Lower leg skin (tissue), 4 donors: ENCODE measurements at regions not wholly inside any gene's neighbourhood (a gene's known extent, or its start where the extent isn't known, plus 50 kb on each side); places are given as distances from the start of the nearest gene placed in this dataset.

Experiments
- DNase-seq, 2 donors: peaks; one replicate each; pipeline ENCODE4 v3.0.0-alpha.2; 2019; ENCODE audit warnings: low spot score in 2 of 2
- H3K4me3 ChIP-seq: fragments of 200-600 bp; sonication (generic); 2 replicates; pipeline ENCODE4 v1.5.1; 2017; ENCODE audit warnings: mild to moderate bottlenecking, low read depth; ENCODE audit not compliant: poor library complexity, severe bottlenecking
- POLR2A ChIP-seq, 2 donors: fragments of 450-650 bp; IDR thresholded peaks; one replicate each; pipeline ENCODE4 v1.6.1; 2016 to 2017; ENCODE audit warnings: antibody characterized with exemption in 2 of 2, mild to moderate bottlenecking in 1 of 2, moderate library complexity in 1 of 2
- WGBS, 2 donors: methylation state at CpG; one replicate each; pipeline ENCODE4 v1.1.5; 2018; 5-methylcytosine and 5-hydroxymethylcytosine counted together
- intact Hi-C: fragments of 100-400 bp; cut with DNase I; formaldehyde crosslinking; loops from one replicate; pipeline ENCODE4 v1.15.0; 2023; ENCODE audit warnings: low total_unique reads
- TF ChIP-seq, protein P1 (sequence below), 3 donors: fragments of 450-650 bp; IDR thresholded peaks; one replicate each; pipeline ENCODE4 v1.5.1; 2016; ENCODE audit warnings: antibody characterized with exemption in 3 of 3, mild to moderate bottlenecking in 3 of 3, moderate library complexity in 2 of 3

- intact Hi-C loops = no loop called here
Observed at GRCh38 chr12:19744705-19745218, 305.5 kb downstream of the AEBP2 start.

DNA sequence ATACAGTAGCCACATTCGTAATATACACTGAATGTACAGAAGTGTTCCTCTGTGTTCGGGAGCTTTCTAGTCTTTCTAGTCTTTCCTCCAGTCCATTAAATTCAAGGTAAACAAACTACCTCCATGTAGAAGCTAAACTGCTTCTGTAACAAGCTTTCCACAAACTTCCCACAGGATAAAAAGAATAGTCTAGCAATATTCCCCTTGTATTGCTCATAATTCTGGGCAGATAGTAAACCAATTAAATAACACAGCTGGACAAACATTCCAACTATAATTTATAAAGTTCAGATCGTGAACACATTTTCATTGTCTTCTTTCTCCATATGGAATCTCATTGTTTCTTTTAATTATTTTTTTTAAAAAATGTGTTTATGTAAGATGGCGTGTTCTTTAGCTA, 307.2 kb downstream of the AEBP2 start:
- no peak for TF ChIP-seq POLR2A (IDR thresholded peaks at IDR 0.05)
- TF ChIP-seq, protein P1, sequence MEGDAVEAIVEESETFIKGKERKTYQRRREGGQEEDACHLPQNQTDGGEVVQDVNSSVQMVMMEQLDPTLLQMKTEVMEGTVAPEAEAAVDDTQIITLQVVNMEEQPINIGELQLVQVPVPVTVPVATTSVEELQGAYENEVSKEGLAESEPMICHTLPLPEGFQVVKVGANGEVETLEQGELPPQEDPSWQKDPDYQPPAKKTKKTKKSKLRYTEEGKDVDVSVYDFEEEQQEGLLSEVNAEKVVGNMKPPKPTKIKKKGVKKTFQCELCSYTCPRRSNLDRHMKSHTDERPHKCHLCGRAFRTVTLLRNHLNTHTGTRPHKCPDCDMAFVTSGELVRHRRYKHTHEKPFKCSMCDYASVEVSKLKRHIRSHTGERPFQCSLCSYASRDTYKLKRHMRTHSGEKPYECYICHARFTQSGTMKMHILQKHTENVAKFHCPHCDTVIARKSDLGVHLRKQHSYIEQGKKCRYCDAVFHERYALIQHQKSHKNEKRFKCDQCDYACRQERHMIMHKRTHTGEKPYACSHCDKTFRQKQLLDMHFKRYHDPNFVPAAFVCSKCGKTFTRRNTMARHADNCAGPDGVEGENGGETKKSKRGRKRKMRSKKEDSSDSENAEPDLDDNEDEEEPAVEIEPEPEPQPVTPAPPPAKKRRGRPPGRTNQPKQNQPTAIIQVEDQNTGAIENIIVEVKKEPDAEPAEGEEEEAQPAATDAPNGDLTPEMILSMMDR (IDR thresholded peaks at IDR 0.05) = no peak
- WGBS, 2 donors = 73 to 75% methylated on average over 4 of the region's 4 CpGs
- intact Hi-C loops = no loop called here

More at GRCh38 chr12:19744705-19745218, 305.5 kb downstream of the AEBP2 start:
- DNase-seq = no peak
- WGBS, 2 donors = 54 to 68% methylated on average over 4 of the region's 4 CpGs
- TF ChIP-seq POLR2A (IDR thresholded peaks at IDR 0.05) = no peak
- TF ChIP-seq, protein P1 (IDR thresholded peaks at IDR 0.05) = no peak
- H3K4me3 ChIP-seq = no peak overlapping the region

DNA sequence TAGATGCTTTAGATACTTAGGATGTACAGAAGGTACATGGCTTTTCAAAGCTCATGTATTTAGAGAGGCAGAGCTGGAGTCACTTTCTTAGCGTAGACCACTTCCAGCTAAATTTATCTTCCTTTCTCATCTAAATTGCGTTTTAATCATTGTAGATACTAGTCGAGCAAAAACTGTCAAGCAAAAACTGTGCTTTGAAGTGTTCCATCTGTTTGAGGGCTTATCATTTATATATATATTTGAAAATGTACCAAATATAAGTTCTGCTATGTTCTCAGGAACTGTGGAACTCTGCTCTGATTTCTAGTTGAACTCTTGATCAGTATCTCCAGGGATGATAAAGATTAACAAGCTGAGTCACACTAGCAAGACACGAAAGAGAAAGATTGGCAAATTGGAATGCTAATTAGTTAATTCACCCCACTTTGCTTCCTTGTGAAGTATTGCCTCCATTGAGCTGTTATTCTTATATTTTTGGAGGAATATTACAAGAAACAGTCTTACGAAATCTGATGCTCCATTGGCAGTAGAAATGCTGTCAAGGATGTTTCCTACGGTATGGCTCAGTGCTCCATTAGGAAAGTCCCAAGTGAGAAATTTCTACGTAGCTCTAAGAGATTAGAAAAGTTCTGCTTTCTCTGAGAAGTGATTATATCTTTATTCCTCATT, 310.7 kb downstream of the AEBP2 start:
- WGBS, 2 donors = 47% methylated on average over 7 of the region's 7 CpGs
- DNase-seq = no peak
- TF ChIP-seq, protein P1 (IDR thresholded peaks at IDR 0.05) = no peak
- no peak for TF ChIP-seq POLR2A (IDR thresholded peaks at IDR 0.05)
- H3K4me3 ChIP-seq = no peak overlapping the region
- intact Hi-C loops = no loop called here

More for the DNA sequence above, 307.2 kb downstream of the AEBP2 start:
- DNase-seq = no peak
- no peak overlapping the region for H3K4me3 ChIP-seq

DNA sequence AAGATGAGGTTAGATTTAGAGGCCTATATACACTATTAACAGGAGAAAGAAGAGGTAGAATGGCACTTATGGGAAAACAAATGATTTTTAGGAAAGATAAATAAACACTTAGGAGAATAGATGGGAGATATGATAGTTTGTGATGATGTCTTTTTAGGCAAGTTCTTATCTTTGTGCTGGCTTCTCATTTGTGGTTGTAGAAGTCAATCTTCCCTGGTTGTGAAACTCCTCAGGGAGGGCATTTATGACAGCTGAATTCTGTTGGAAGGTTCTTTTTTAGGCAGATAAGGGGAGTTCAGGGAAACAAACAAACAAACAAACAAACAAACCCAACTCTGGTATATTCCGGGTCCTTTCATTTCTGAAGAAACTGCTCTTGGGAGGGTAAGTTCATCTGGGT, 311.8 kb downstream of the AEBP2 start:
- TF ChIP-seq, protein P1 (IDR thresholded peaks at IDR 0.05) = no peak
- no peak overlapping the region for H3K4me3 ChIP-seq
- 83 to 97% methylated on average over 1 of the region's 1 CpG for WGBS, 2 donors
- no peak for DNase-seq
- intact Hi-C loops = no loop called here

DNA sequence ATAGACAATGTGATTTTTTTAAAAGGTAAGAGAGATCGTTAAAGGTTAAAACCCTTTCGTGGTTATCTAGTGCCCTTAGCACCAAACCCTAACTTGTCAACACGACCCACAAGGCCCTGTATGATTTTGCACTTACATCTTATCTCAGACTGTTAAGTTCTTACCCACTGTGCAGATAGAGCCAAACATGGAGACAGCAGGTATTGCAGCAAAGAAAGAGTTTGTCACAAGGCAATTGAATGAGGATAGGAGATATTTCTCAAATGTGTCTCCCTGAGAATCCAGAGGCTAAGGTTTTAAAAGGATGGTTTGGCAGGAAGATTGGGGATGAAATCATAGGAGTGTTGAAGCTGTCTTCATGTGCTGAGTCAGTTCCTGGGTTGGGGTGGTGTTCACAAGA, 313.4 kb downstream of the AEBP2 start:
- intact Hi-C loops = no loop called here
- 91 to 97% methylated on average over 3 of the region's 3 CpGs for WGBS, 2 donors
- no peak for DNase-seq
- H3K4me3 ChIP-seq = no peak overlapping the region
- no peak for TF ChIP-seq POLR2A (IDR thresholded peaks at IDR 0.05)
- TF ChIP-seq, protein P1 (IDR thresholded peaks at IDR 0.05) = no peak

DNA sequence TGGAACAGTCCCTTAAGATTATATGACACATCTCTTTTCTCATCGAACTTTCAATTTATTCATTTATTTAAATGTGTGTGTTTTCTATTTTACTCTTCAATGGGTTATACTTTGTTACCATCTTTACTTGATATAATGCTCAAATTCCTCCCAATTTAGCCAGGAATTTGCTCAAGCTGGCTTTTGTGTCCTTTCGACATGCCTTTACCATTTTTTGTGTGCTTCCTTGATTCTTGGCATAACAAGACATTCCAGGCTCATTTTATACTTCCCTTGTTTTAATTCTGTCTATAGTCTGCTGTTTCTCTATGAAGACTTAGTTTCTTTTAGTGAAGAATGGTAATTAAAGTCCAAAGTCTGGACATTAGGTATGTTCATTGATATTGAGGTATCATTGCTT, 315.8 kb downstream of the AEBP2 start:
- intact Hi-C loops = no loop called here
- TF ChIP-seq POLR2A (IDR thresholded peaks at IDR 0.05) = no peak
- TF ChIP-seq, protein P1 (IDR thresholded peaks at IDR 0.05) = no peak
- no peak for DNase-seq
- H3K4me3 ChIP-seq = no peak overlapping the region
- WGBS, 2 donors = 80 to 90% methylated on average over 2 of the region's 2 CpGs
